GM12873 (cell line): ENCODE measurements at regions not wholly inside any gene's neighbourhood (a gene's known extent, or its start where the extent isn't known, plus 50 kb on each side); places are given as distances from the start of the nearest gene placed in this dataset.

Source experiments
- CTCF ChIP-seq: IDR thresholded peaks from 2 replicates; pipeline ENCODE4 v1.5.1; 2012; ENCODE audit warnings: low read depth, mild to moderate bottlenecking, moderate library complexity, low read length, control low read depth; ENCODE audit not compliant: insufficient read depth; ENCODE audit errors: missing control alignments

- no peak for TF ChIP-seq CTCF
Measured at GRCh38 chr12:90456248-90456647, 498.7 kb downstream of the CCER1 start.

- no peak for TF ChIP-seq CTCF
Measured at GRCh38 chr12:90455756-90456155, 499.2 kb downstream of the CCER1 start.

GRCh38 chr12:90449611-90450010 is 505.4 kb downstream of the CCER1 start:
- TF ChIP-seq CTCF, result no peak

GRCh38 chr12:90441431-90441830 is 513.5 kb downstream of the CCER1 start:
- TF ChIP-seq CTCF, result no peak

- TF ChIP-seq CTCF, result no peak
Measured at GRCh38 chr12:90428881-90429280, 526.1 kb downstream of the CCER1 start.

GRCh38 chr12:90428465-90428864 is 526.5 kb downstream of the CCER1 start:
- TF ChIP-seq CTCF, result no peak

- TF ChIP-seq CTCF, result no peak
Measured at GRCh38 chr12:90423965-90424364, 531.0 kb downstream of the CCER1 start.
